ENCODE measurements at regions not wholly inside any gene's neighbourhood (a gene's known extent, or its start where the extent isn't known, plus 50 kb on each side); places are given as distances from the start of the nearest gene placed in this dataset.

- TF ChIP-seq TAF1 (IDR thresholded peaks at IDR 0.05; ENCODE audit: low read depth) (no peak), EP300 (IDR thresholded peaks at IDR 0.05; ENCODE audit: borderline replicate concordance) (no peak), TCF12 (IDR thresholded peaks at IDR 0.05; ENCODE audit: low read depth) (no peak), YY1 (IDR thresholded peaks at IDR 0.05; ENCODE audit: low read depth) (no peak), CEBPB (IDR thresholded peaks at IDR 0.05) (no peak), REST (IDR thresholded peaks at IDR 0.05; ENCODE audit: low read depth) (no peak), CREB1 (IDR thresholded peaks at IDR 0.05; ENCODE audit: low read depth) (no peak), RAD21 (IDR thresholded peaks at IDR 0.05; ENCODE audit: low read depth) (no peak), MAX (IDR thresholded peaks at IDR 0.05) (no peak), USF1 (IDR thresholded peaks at IDR 0.05) (no peak), EGR1 (IDR thresholded peaks at IDR 0.05) (no peak), FOXM1 (IDR thresholded peaks at IDR 0.05; ENCODE audit: borderline replicate concordance, low read depth) (no peak)
Measured at GRCh38 chr11:116396331-116396730, 376.5 kb downstream of the BUD13 start.

All from Ishikawa (cell line).